SK-N-SH (cell line): ENCODE measurements at regions not wholly inside any gene's neighbourhood (a gene's known extent, or its start where the extent isn't known, plus 50 kb on each side); places are given as distances from the start of the nearest gene placed in this dataset.

Source experiments
- CTCF ChIP-seq: fragments of 200-600 bp; sonication (generic); IDR thresholded peaks from 2 replicates; pipeline ENCODE4 v1.6.1; 2017; ENCODE audit warnings: antibody characterized with exemption, mild to moderate bottlenecking, moderate library complexity
- FOXJ3 ChIP-seq: sonication (generic); formaldehyde crosslinking; IDR thresholded peaks from 2 replicates; pipeline ENCODE4 v1.5.1; 2020; ENCODE audit warnings: mild to moderate bottlenecking, missing genetic modification reagents
- GABPA ChIP-seq: IDR thresholded peaks from 2 replicates; pipeline ENCODE4 v1.4.0; 2012; ENCODE audit warnings: low read depth, mild to moderate bottlenecking
- JUND ChIP-seq: IDR thresholded peaks from 2 replicates; pipeline ENCODE4 v1.4.0; 2012
- MXI1 ChIP-seq: IDR thresholded peaks from 2 replicates; pipeline ENCODE4 v1.6.1; 2012; ENCODE audit warnings: mild to moderate bottlenecking, low read depth, low read length, improper control_type of control experiment
- REST ChIP-seq: IDR thresholded peaks from 2 replicates; pipeline ENCODE4 v1.6.1; 2012; ENCODE audit warnings: mild to moderate bottlenecking, low read depth, low read length, moderate library complexity
- RFX5 ChIP-seq: IDR thresholded peaks from 2 replicates; pipeline ENCODE4 v1.6.1; 2012; ENCODE audit warnings: mild to moderate bottlenecking, improper control_type of control experiment, low read length
- SMC3 ChIP-seq: IDR thresholded peaks from 2 replicates; pipeline ENCODE4 v1.6.1; 2012; ENCODE audit warnings: low read depth, low read length, improper control_type of control experiment
- TF ChIP-seq, protein P1 (sequence below): IDR thresholded peaks from 2 replicates; pipeline ENCODE4; 2012

DNA sequence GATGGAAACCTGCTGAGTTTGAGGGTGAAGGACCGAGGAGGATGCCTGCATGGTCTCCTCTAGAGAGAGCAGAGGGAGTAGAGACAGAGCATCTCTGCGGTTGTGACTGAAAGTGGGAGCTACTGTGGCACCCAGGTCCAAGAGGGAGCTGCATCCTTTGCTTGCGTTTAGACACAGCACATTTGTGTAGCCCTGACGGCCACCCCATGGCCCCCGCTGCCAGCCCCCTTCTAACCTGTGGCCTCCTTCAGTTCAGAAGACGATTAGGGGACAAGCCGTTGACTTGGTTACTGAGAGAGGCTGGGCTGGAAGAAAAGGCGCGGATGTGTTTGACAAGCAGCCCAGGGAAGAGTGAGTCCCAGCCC lies 690.9 kb downstream of the BRD1 start:
- TF ChIP-seq CTCF = no peak
- no peak for TF ChIP-seq MXI1
- TF ChIP-seq GABPA = no peak
- TF ChIP-seq SMC3 = no peak
- TF ChIP-seq RFX5 = no peak
- no peak for TF ChIP-seq JUND
- TF ChIP-seq, protein P1, sequence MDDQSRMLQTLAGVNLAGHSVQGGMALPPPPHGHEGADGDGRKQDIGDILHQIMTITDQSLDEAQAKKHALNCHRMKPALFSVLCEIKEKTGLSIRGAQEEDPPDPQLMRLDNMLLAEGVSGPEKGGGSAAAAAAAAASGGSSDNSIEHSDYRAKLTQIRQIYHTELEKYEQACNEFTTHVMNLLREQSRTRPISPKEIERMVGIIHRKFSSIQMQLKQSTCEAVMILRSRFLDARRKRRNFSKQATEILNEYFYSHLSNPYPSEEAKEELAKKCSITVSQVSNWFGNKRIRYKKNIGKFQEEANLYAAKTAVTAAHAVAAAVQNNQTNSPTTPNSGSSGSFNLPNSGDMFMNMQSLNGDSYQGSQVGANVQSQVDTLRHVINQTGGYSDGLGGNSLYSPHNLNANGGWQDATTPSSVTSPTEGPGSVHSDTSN = no peak
- TF ChIP-seq FOXJ3 (CRISPR knock-in tag) = no peak
- no peak for TF ChIP-seq REST
